Suprapubic skin (tissue), 3 donors: ENCODE measurements at regions not wholly inside any gene's neighbourhood (a gene's known extent, or its start where the extent isn't known, plus 50 kb on each side); places are given as distances from the start of the nearest gene placed in this dataset.

Experiments used
- CTCF ChIP-seq, 2 donors: fragments of 200-600 bp in 1 of 2; fragments of 450-650 bp in 1 of 2; sonication (generic) in 1 of 2; IDR thresholded peaks; one replicate each; pipeline ENCODE4 v1.5.1; 2016 to 2019; ENCODE audit warnings: antibody characterized with exemption in 2 of 2, mild to moderate bottlenecking in 1 of 2, moderate library complexity in 1 of 2
- EP300 ChIP-seq: sonication (generic); formaldehyde crosslinking; IDR thresholded peaks from one replicate; pipeline ENCODE4 v1.6.1; 2017; ENCODE audit warnings: antibody characterized with exemption
- POLR2A ChIP-seq, 2 donors: fragments of 450-650 bp; IDR thresholded peaks; one replicate each; pipeline ENCODE4 v1.6.1; 2017; ENCODE audit warnings: antibody characterized with exemption in 2 of 2, mild to moderate bottlenecking in 2 of 2, moderate library complexity in 2 of 2

GRCh38 chr11:130772266-130773227 lies 143.7 kb downstream of the SNX19 start:
- TF ChIP-seq CTCF (IDR thresholded peaks at IDR 0.05) (no peak), POLR2A (IDR thresholded peaks at IDR 0.05) (no peak), EP300 (no peak)
